Ovary (tissue), 3 donors: ENCODE measurements at regions not wholly inside any gene's neighbourhood (a gene's known extent, or its start where the extent isn't known, plus 50 kb on each side); places are given as distances from the start of the nearest gene placed in this dataset.

Experiments used
- CTCF ChIP-seq, 3 donors: fragments of 450-650 bp in 2 of 3; fragments of 200-600 bp in 1 of 3; IDR thresholded peaks; one replicate each; pipeline versions ENCODE4 v1.5.1 to v1.8.0; 2016 to 2022; ENCODE audit warnings: antibody characterized with exemption in 3 of 3, mild to moderate bottlenecking in 1 of 3
- POLR2A ChIP-seq: fragments of 450-650 bp; IDR thresholded peaks from one replicate; pipeline ENCODE4 v1.6.1; 2017; ENCODE audit warnings: antibody characterized with exemption, mild to moderate bottlenecking, moderate library complexity
- donor health status: DM: no; HTN: no; CAD: no.

DNA sequence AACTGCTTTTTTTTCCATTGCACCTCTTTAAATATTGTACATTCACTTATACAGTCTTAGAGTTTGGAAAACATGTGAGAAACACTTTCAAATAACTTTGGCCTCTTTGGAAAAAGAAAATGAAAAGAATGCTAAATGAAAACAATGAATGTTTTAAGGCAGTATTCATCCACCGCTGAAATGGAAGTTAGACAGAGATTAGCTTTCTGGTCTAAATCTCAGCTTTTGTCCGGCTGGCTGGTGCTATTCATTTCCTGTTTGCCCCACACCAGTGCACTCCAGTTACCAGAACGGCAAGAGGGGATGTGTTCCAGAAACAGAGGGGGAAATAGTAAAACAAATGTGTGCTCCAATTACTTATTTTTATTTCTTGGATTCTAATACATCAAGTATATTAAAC lies 1201.3 kb downstream of the EFNB2 start:
- no peak for TF ChIP-seq CTCF (IDR thresholded peaks at IDR 0.05)
- TF ChIP-seq POLR2A, result no peak
